MG63 (cell line): ENCODE measurements at regions not wholly inside any gene's neighbourhood (a gene's known extent, or its start where the extent isn't known, plus 50 kb on each side); places are given as distances from the start of the nearest gene placed in this dataset.
A peak's percentile ranks its signal among the peaks of the same experiment; 100 is the strongest.
"Not testable (repeated sequence)": the region's sequence is repeated elsewhere in the genome, so short reads cannot be mapped to it uniquely, and the experiment has no call there.

Experiments
- DNase-seq: peaks from one replicate; pipeline ENCODE4 v3.0.0-alpha.2; 2020
- H3K27me3 ChIP-seq: fragments of 250-450 bp; sonication (Bioruptor Pico); 2 replicates; pipeline ENCODE4 v1.5.1; 2020; ENCODE audit warnings: mild to moderate bottlenecking, moderate library complexity
- H3K36me3 ChIP-seq: fragments of 250-450 bp; sonication (Bioruptor Pico); 2 replicates; pipeline ENCODE4 v1.5.1; 2020; ENCODE audit warnings: mild to moderate bottlenecking, moderate library complexity
- H3K4me3 ChIP-seq: fragments of 250-450 bp; sonication (Bioruptor Pico); 2 replicates; pipeline ENCODE4 v1.5.1; 2020; ENCODE audit warnings: mild to moderate bottlenecking, moderate library complexity
- H3K9me3 ChIP-seq: fragments of 250-450 bp; sonication (Bioruptor Pico); 2 replicates; pipeline ENCODE4 v1.5.1; 2020; ENCODE audit warnings: mild to moderate bottlenecking, moderate library complexity

- H3K4me3 ChIP-seq: no peak overlapping the region
- H3K36me3 ChIP-seq: no peaks in the 10 kb centered on the region
- H3K9me3 ChIP-seq: no peaks in the 10 kb centered on the region
- H3K27me3 ChIP-seq: no peaks in the 10 kb centered on the region; the same call in 1 of the 2 replicates
- DNase-seq: no peak
Measured at GRCh38 chr4:159770401-159770800, 667.5 kb downstream of the RAPGEF2 start.

- Histone ChIP-seq H3K36me3 (no peaks in the 10 kb centered on the region), H3K9me3 (no peaks in the 10 kb centered on the region), H3K27me3 (no peaks in the 10 kb centered on the region; the same call in 1 of the 2 replicates), H3K4me3 (no peak overlapping the region)
- DNase-seq: no peak
Measured at GRCh38 chr4:159770969-159771368, 668.1 kb downstream of the RAPGEF2 start.

- no peaks in the 10 kb centered on the region for H3K27me3 ChIP-seq
- no peaks in the 10 kb centered on the region for H3K9me3 ChIP-seq
- H3K36me3 ChIP-seq: no peaks in the 10 kb centered on the region
- no peak for DNase-seq
- no peak overlapping the region for H3K4me3 ChIP-seq
Measured at GRCh38 chr4:159776961-159777360, 674.1 kb downstream of the RAPGEF2 start.

GRCh38 chr4:159777689-159778088, 674.8 kb downstream of the RAPGEF2 start:
- Histone ChIP-seq H3K36me3 (no peaks in the 10 kb centered on the region), H3K27me3 (no peaks in the 10 kb centered on the region), H3K4me3 (no peak overlapping the region), H3K9me3 (no peaks in the 10 kb centered on the region)
- DNase-seq: no peak

- H3K27me3 ChIP-seq: no peaks in the 10 kb centered on the region
- no peak overlapping the region for H3K4me3 ChIP-seq
- H3K36me3 ChIP-seq: no peaks in the 10 kb centered on the region
- H3K9me3 ChIP-seq: no peaks in the 10 kb centered on the region
- DNase-seq: no peak
Measured at GRCh38 chr4:159778298-159778697, 675.4 kb downstream of the RAPGEF2 start.

GRCh38 chr4:159779716-159780115, 676.8 kb downstream of the RAPGEF2 start:
- DNase-seq: no peak
- H3K36me3 ChIP-seq: no peaks in the 10 kb centered on the region
- H3K27me3 ChIP-seq: peaks cover 2% of the 10 kb centered on the region; the same call in 1 of the 2 replicates
- no peaks in the 10 kb centered on the region for H3K9me3 ChIP-seq
- H3K4me3 ChIP-seq: no peak overlapping the region

- no peak overlapping the region for H3K4me3 ChIP-seq
- DNase-seq: no peak
- H3K36me3 ChIP-seq: no peaks in the 10 kb centered on the region
- no peaks in the 10 kb centered on the region for H3K9me3 ChIP-seq
- H3K27me3 ChIP-seq: peaks cover 2% of the 10 kb centered on the region; the same call in 1 of the 2 replicates
Measured at GRCh38 chr4:159780196-159780922, 677.5 kb downstream of the RAPGEF2 start.

- H3K4me3 ChIP-seq: no peak overlapping the region
- H3K36me3 ChIP-seq: no peaks in the 10 kb centered on the region
- no peaks in the 10 kb centered on the region for H3K9me3 ChIP-seq
- H3K27me3 ChIP-seq: peaks cover 2% of the 10 kb centered on the region; the same call in 1 of the 2 replicates
- DNase-seq: peak; percentile 48
Measured at GRCh38 chr4:159787901-159788300, 685.0 kb downstream of the RAPGEF2 start.

- Histone ChIP-seq H3K9me3 (no peaks in the 10 kb centered on the region), H3K36me3 (no peaks in the 10 kb centered on the region), H3K27me3 (no peaks in the 10 kb centered on the region), H3K4me3 (no peak overlapping the region)
- no peak for DNase-seq
Measured at GRCh38 chr4:159791334-159791733, 688.5 kb downstream of the RAPGEF2 start.

GRCh38 chr4:159804592-159804991, 701.7 kb downstream of the RAPGEF2 start:
- not testable (repeated sequence) for H3K9me3 ChIP-seq, H3K27me3 ChIP-seq, H3K4me3 ChIP-seq, H3K36me3 ChIP-seq, DNase-seq

GRCh38 chr4:159823743-159824142, 720.9 kb downstream of the RAPGEF2 start:
- no peak for DNase-seq
- no peaks in the 10 kb centered on the region for H3K9me3 ChIP-seq
- no peak overlapping the region for H3K4me3 ChIP-seq
- H3K36me3 ChIP-seq: no peaks in the 10 kb centered on the region
- no peaks in the 10 kb centered on the region for H3K27me3 ChIP-seq

- DNase-seq: no peak
- no peak overlapping the region for H3K4me3 ChIP-seq
- no peaks in the 10 kb centered on the region for H3K9me3 ChIP-seq
- H3K27me3 ChIP-seq: no peaks in the 10 kb centered on the region
- no peaks in the 10 kb centered on the region for H3K36me3 ChIP-seq
Measured at GRCh38 chr4:159828687-159829086, 725.8 kb downstream of the RAPGEF2 start.

- DNase-seq: no peak
- H3K36me3 ChIP-seq: no peaks in the 10 kb centered on the region
- H3K27me3 ChIP-seq: no peaks in the 10 kb centered on the region
- H3K4me3 ChIP-seq: no peak overlapping the region
- no peaks in the 10 kb centered on the region for H3K9me3 ChIP-seq
Measured at GRCh38 chr4:159829184-159829583, 726.3 kb downstream of the RAPGEF2 start.

- Histone ChIP-seq H3K4me3 (no peak overlapping the region), H3K36me3 (no peaks in the 10 kb centered on the region), H3K27me3 (no peaks in the 10 kb centered on the region), H3K9me3 (no peaks in the 10 kb centered on the region)
- DNase-seq: no peak
Measured at GRCh38 chr4:159837071-159837470, 734.2 kb downstream of the RAPGEF2 start.

- DNase-seq: no peak
- Histone ChIP-seq H3K4me3 (no peak overlapping the region), H3K36me3 (no peaks in the 10 kb centered on the region), H3K27me3 (peaks cover 2% of the 10 kb centered on the region; the same call in 1 of the 2 replicates), H3K9me3 (no peaks in the 10 kb centered on the region)
Measured at GRCh38 chr4:159855731-159856130, 752.9 kb downstream of the RAPGEF2 start.

GRCh38 chr4:159856451-159856850, 753.6 kb downstream of the RAPGEF2 start:
- no peaks in the 10 kb centered on the region for H3K9me3 ChIP-seq
- peaks cover 2% of the 10 kb centered on the region; the same call in 1 of the 2 replicates for H3K27me3 ChIP-seq
- H3K36me3 ChIP-seq: no peaks in the 10 kb centered on the region
- H3K4me3 ChIP-seq: no peak overlapping the region
- no peak for DNase-seq

- no peak for DNase-seq
- Histone ChIP-seq H3K9me3 (no peaks in the 10 kb centered on the region), H3K4me3 (no peak overlapping the region), H3K36me3 (no peaks in the 10 kb centered on the region), H3K27me3 (no peaks in the 10 kb centered on the region)
Measured at GRCh38 chr4:159859656-159860148, 756.8 kb downstream of the RAPGEF2 start.

- Histone ChIP-seq H3K4me3 (no peak overlapping the region), H3K27me3 (no peaks in the 10 kb centered on the region), H3K9me3 (no peaks in the 10 kb centered on the region), H3K36me3 (no peaks in the 10 kb centered on the region)
- no peak for DNase-seq
Measured at GRCh38 chr4:159860945-159861344, 758.1 kb downstream of the RAPGEF2 start.
